Erythroblast (primary cell): ENCODE measurements at regions not wholly inside any gene's neighbourhood (a gene's known extent, or its start where the extent isn't known, plus 50 kb on each side); places are given as distances from the start of the nearest gene placed in this dataset.

Source experiments
- GATA1 ChIP-seq: IDR thresholded peaks from 2 replicates; pipeline ENCODE4 v1.6.1; 2011; ENCODE audit warnings: low read depth, mild to moderate bottlenecking, control low read depth, low read length, moderate library complexity
- POLR2A ChIP-seq: IDR thresholded peaks from 2 replicates; pipeline ENCODE4 v1.6.1; 2011; ENCODE audit warnings: mild to moderate bottlenecking, low read length

- no peak for TF ChIP-seq POLR2A
- TF ChIP-seq GATA1 = no peak
These were observed 399.3 kb downstream of the CADM1 start for GRCh38 chr11:115104851-115105453.
